ENCODE measurements at regions not wholly inside any gene's neighbourhood (a gene's known extent, or its start where the extent isn't known, plus 50 kb on each side); places are given as distances from the start of the nearest gene placed in this dataset.
A peak's percentile ranks its signal among the peaks of the same experiment; 100 is the strongest.
"Not testable (repeated sequence)": the region's sequence is repeated elsewhere in the genome, so short reads cannot be mapped to it uniquely, and the experiment has no call there.

DNA sequence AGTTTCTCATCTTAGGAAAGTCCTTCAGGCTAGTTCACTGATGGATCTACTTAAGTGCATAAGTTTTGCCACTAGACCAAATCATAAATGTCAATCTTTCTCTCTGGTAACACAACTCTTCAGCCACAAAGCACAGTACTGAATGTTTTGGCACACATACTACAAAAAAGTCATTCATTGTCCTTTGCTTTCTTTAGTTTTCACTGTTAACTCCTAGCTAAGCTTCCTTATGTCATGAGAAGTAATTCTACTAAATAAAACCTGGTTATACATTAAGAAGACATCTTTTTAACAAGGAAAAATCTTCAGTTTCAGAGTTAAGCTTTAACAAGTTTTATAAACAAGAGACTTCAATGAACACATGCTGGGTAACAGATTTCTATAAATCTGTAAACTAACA lies 379.2 kb upstream of the NFIA start:
- no peak for FAIRE-seq

DNA sequence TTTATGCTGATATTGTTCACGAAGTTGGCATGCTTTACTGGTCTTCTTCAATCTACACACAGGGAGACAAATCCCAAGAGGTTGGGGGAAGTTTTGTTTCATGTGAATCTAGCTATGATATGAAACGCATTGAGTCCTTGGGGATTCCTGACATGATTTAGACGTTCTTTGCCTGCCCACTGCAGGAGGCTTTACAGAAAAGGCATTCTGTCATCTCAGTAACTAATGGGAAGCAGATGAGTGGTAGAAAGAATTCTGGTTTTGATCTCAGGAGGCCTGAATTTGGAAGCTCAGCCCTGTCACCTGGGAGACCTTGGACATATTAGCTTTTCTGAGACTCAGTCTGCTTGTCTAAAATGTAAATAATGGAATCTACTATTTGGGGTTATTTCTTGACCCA lies 383.0 kb upstream of the NFIA start:
- FAIRE-seq = no peak

DNA sequence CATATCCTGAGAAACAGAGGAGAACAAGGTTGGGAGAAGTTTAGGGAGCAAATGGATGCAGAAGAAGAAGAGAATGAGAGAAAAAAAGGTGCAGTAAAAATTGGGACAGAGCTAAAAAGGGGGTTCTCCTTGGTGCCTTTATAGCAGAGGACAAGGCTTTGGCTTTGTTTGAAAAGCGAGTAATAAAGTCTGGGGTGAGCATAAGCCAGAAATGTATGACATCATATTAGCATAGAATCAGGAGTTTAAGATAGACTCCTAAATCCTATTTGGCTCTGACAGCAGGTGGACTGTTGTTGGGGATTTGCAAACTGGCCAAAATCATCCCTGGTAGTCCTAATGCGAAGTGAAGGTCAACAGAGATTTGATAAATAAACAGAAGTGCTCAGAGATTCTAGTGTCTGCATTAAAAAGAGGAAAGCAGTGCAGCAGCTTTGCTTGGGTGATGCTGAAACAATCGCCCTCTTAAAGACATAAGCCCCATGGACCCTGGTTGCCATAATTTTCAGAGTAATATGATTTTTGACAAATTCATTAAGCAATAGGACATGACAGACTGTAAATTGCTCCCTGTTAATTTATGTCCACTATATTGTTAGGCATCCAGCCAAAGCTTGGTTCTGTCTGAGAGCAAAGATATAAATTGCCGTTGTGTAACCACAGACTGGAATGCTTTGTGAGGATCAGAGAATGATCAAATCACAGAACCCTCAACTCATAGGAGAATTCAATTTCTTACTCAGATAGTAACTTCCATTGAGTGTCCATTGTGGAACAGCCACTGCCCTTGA lies 385.0 kb upstream of the NFIA start:
- FAIRE-seq = no peak

DNA sequence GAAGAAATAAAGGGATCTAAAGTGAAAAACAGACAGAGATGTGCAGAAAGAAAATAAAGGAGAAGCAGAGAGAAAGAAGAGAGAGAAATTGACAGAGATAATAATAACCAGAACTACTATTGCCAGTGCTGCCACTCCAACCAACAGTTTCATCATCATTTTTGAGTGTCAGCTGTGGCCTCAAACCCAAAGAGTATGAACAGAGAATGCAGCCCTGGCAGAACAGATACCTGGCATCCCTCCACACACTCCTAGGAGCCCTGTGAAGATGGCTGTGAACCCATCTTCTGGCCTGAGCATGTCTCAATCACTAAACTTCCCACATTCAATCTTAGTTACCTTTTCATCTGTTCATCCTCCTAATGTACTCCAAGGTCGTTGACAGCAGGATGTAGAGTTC lies 385.8 kb upstream of the NFIA start:
- no peak for FAIRE-seq

DNA sequence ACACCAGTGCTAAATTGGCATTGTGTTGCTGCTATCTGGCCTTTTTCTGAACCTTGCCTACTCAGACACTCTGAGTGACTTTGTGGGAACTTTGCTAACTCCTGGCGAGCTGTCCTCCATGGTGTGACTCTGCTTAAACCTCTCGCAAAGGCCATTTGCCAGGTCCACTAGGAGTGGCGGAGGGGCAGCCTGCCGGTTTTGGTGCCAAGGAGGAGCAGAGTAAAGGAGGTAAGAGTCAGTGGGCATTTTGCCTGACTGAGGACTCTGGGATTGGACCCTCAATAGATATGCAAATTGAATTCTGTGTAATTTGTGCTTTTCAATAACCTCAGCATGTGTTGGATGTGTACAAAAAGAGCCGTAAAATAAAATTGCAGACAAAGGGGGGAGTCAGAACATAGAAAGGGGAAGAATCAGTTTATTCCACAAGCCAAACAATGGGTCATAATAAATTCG lies 386.6 kb upstream of the NFIA start:
- FAIRE-seq = no peak

DNA sequence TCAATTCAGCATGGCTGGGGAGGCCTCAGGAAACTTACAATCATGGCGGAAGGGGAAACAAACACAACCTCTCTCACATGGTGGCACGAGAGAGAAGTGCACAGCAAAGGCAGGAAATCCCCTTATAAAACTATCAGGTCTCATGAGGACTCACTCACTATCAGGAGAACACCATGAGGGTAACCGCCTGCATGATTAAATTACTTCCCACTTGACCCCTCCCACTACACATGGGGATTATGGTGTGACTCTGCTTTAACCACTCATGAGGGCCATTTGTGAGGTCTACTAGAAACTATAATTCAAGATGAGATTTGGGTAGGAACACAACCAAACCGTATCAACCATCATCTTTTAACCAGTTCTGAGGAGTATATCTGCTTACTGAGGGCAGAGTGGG lies 387.4 kb upstream of the NFIA start:
- no peak for FAIRE-seq

DNA sequence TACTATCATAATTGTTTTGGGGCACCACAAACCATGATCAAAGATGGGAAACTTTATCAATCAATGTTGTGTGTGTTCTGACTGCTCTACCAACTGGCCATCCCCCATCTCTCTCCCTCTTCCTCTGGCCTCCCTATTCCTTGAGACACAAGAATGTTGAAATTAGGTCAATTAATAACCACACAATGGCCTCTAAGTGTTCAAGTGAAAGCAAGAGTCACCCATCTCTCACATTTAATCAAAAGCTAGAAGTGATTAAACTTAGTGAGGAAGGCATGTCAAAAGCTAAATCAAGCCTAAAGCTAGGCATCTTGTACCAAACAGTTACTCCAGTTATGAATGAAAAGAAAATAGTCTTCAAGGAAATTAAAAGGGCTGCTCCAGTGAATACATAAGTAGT lies 390.3 kb upstream of the NFIA start:
- FAIRE-seq = no peak

DNA sequence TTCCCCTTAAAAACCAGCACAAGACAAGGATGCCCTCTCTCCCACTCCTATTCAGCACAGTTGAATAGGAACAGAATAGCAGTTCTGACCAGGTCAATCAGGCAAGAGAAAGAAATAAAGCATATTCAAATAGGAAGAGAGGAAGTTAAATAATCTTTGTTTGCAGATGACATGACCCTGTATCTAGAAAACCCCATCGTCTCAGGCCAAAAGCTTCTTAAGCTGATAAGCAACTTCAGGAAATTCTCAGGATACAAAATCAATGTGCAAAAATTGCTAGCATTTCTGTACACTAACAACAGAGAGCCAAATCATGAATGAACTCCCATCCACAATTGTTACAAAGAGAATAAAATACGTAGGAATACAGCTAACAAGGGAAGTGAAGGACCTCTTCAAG lies 394.1 kb upstream of the NFIA start:
- FAIRE-seq = not testable (repeated sequence)

DNA sequence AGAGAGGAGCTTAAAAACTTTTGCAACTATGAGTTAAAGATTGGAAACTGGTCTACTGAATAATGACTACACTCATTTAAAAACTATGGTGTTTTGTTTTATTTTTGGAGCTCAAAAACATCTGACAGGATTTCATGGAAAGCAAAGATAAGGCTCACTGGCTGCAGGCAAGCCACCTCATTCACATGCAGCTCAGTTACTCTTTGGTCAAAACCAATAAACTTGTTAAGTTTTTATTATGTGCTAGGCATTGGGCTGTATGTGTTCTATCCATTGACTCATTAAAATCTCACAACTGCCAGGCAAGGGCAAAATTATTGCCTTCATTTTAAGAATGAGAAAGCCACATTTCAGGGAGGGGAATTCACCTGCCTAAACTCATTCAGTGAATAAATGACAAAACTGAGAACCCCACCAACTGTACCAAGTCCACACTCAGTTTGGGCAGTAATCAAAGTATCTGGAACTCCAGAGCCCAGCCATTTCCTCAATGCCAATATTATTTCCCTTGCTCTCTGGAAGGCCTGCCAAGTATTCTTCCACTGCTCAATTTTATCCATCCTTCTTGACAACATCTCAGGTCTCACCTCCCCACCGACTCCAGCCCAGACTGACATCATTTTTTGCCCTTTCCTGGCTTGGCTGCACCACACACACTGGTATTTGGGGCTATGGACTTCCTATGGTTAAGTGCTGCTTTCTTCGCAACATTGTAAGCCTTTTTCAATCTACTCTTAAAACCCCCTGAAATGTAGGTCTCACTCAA lies 401.1 kb upstream of the NFIA start:
- FAIRE-seq = no peak

DNA sequence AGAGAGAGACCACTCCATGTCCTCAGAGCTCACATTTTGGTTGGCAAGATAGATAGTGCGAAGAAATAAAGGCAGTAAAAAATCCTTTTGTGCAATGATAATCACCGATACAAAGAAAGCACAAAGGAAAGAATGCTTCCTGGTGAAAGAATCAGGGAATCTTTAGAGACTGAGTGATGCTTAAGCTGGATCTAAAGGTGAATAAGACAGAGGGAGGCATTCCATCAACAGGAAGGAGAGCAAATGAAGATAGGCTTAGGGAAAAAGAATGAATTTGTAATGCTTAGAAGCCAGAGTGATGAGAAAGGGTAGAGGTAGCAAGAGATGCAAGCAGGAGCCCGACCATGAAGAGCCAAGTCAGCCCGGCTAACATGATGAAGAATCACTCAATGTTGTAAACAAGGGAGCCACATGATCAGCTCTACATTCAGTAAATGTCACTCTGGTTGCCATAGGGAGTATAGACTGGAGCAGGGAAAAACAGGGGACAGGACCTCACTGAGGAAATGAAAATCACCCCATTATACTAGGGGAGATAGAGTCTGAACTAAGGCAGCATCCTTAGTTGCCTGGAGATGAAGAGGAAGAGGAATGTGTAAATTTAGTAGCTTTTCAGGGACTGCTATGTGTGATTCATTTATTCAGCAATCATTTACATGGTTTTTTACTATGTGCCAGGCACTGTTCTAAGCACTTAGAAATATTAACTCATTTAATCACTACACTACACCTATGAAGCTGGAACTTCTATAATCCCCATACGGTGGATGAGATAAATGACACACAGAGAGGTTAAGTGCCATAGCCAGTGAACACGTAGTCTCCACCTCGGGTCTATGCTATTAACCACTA lies 402.6 kb upstream of the NFIA start:
- FAIRE-seq = no peak

DNA sequence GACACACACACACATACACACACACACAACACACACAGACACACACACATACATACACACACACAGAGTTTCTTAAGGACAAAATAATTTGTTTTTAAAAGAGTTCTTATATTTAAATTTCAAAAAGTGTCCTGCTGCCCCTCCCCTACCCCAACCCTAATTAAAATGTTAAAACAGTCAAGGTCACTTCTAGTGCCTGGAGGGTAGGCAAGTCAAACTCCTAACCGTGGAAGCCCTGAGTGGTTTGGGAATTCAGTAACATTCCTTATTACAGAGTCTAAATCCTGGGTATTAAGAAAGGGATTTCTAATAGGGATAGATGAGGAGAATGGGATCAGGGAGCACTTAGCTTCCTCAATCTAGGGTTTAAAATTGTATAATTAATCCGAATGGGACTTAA lies 403.6 kb upstream of the NFIA start:
- FAIRE-seq = no peak

DNA sequence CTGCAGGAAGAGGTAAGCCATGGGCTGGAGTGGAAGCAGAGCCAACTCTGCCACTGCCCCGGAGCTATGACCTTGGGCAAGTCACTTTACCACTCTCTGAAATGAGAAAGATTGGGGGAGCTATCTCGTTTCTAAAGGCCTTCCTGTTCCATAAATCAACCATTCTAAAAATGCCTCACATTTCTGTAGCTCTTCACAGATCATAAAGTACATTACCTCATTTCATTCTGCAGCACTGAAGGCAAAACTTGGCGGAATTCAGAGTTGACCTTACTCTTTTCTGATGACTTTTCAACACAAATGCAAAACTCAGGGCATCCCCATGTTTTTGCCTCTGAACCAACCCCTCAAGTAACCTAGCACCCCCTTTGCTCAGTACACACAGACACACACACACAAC lies 404.0 kb upstream of the NFIA start:
- FAIRE-seq = no peak

DNA sequence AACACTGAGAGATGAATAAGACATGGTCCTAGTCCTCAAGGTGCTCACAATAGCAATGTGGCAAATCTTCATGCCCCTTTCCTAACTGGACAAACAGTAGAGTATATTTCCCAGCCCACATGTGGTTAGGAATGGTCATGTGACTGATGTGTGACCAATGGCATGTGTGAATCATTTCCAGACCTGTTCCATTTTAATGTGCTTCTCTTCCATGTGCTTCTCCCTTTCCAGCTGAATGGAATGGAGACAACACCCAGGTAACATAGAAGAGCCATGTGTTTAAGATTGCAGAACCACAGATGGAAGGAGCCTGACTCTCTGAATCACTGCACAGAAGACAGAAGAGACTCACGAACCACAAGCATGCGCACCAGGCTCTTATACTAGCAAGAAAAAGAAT lies 409.9 kb upstream of the NFIA start:
- FAIRE-seq = no peak

DNA sequence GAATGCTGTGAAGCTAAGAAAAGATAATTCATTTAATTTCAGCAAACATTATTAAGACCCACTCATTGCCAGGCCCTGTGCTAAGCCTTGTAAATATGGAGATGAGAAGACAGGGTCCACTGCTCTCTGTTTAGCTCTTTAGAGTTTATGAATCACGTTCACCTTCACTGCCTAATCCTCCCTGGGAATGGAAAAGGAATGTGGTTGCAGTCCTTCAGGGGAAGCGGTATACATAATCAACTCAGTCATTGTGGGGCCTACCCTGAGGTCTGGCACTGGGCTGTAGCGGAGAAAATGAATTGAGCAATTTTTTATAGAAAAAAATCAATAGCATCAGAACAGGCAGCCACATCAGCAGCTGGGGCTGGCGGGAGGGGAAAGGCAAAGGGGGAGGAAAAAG lies 412.1 kb upstream of the NFIA start:
- no peak for FAIRE-seq

DNA sequence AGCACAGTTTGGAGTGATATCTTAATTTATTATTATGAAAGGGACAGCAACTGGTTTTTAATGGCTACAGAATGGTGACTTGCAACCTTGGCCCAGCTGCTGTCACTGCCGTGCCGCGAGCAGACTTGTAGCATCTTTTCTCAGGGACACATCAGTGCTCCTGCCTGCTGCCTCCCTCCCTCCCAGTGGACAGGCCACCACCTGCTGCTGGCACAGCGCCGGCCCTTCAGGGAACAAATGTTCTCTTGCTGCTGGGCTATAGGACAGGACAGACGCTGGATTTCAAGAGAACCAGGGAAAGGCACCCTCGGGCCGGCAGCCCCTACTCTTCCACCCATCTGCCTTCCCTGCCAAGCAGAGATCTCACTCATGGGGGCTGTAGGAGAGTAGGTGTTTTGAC lies 413.8 kb upstream of the NFIA start:
- FAIRE-seq = no peak

DNA sequence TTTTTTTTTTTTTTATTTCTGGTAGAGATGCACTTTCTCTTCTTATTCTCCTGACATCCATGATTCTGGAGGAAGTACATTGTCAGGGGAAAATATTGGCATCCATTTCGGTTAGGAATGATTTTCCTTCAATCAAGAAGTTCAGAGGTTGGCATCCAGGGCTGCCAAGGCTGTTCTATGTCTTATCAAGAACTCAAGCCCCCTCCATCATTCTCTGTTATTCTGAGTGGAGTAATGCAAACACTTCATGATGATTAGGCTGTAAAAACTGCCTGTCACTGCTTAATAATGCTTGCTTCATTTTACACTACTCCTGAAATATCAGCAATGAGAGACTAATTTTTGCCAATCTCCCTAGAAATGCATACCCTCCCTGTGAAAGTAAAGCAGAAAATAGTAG lies 417.1 kb upstream of the NFIA start:
- no peak for FAIRE-seq

DNA sequence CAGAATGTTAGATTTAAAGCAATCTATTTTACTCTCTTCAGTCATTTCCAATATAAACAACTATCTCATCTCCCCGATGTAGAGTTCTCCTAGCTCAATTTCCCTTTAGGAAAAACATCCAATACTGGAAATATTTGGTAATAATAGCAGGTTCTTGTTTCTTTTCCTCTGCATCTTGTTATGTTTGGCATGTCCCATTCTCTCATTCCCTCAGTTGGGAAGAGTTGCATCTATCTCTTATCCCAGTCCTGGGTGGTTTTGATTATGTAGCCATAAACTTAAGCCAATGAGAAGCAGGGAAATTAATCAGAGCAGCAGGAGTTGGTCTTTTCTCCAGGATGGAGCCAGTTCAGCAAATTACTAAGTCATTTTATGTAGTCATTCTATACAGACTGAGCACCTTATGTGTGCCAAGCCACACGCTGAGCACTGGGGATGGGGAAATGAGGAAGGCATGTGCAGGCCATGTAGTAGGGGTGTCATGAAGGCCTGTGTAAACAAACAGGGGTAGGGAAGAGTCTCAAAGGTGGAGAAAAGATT lies 418.2 kb upstream of the NFIA start:
- FAIRE-seq = no peak

DNA sequence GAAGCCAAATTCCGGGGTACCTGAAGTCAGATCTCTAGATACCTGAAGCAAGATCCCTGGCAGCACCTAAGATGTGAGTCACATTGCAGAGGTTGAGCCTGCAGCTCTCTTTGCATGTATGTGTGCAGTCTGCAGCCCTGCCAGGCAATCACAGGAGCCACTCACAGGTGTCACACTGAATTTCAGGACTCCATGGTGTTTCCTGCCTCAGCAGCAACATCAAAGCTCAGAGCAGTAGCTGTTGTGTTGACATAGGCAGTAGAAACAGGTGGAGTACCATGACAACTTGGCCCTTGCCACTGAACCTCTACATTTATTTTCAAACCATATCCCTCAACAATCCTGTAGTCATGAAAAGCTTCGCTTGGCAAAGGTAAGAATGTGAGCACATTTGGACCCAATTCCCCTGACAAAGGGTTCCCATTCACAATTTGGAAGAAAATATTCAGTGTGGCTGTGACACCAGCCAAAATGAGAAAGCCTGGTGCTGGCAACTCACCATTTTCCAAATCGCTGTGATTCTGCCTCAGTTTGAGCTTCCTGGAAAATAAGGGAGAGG lies 419.8 kb upstream of the NFIA start:
- no peak for FAIRE-seq

DNA sequence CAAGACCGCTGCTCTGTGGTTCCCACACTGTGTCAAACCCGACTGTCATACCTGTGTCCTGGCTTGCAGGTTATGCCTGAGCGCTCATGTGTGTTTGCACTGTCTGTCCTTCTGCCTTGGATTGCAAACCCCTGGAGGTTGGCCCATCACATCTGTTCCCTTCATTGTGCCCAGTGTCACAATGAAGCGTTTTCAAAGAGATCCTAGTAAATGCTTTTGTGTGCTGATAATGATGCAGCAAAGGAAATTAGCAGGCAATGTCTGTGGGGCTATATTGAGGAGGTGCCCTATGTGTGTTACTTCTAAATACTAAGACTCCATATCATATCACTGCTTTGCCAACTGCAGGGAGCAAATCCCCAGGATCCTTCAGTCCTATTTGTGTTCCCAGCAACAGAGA lies 424.4 kb upstream of the NFIA start:
- FAIRE-seq = no peak

DNA sequence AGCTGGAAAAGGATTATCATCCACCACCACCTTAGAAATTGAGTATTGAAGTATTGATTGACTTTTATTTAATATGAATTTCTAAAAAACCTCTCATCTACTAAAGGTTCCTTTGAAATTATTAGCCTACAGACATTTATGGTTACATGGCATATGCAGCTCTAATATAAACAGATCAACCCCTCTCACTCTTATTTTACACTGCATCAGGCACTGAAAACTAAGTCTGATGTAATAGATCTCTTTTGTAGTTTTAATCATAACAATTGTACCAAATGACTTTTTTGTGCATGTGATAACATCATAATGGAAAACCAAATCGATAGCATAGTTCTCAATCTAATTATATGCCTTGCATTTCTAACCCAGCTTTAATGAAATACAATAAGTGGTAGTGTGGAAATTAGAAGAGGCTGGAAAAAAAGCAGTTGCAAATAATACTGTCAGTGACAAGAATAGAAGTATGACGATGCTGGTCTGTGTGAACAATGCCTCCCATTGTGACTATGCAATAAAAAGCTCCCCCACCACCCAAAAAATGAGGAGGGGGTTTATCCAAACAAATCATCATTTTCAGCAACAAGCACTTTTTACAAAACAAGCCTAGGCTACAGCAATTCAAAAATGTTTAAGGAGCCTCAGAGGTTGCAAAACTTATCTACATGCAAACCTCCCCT lies 426.5 kb upstream of the NFIA start:
- no peak for FAIRE-seq

DNA sequence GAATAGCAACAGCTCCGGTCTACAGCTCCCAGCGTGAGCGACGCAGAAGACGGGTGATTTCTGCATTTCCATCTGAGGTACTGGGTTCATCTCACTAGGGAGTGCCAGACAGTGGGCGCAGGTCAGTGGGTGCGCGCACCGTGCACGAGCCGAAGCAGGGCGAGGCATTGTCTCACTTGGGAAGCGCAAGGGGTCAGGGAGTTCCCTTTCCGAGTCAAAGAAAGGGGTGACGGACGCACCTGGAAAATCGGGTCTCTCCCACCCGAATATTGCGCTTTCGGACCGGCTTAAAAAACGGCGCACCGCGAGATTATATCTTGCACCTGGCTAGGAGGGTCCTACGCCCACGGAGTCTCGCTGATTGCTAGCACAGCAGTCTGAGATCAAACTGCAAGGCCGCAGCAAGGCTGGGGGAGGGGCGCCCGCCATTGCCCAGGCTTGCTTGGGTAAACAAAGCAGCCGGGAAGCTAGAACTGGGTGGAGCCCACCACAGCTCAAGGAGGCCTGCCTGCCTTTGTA lies 442.3 kb upstream of the NFIA start:
- FAIRE-seq = not testable (repeated sequence)

DNA sequence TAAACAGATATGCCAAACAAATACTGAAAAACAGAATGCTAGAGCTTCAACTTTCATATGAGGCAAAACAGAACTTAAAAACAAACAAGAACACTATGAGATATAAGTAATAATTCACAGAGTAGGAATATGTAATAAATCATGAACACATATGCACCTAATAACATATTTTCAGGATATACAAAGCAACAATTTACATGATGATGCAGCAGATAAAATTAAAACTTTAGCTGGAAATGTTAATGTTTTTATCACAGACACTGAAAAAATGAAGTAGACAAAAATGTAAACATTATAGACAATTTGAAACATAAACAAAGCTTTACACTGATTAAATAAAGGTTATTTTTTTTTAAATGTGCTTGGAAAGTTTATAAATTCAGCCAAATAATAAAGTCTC lies 443.1 kb upstream of the NFIA start:
- FAIRE-seq = peak; percentile 88

All from endometrium (tissue), 2 donors.